SK-N-SH treated with all-trans-retinoic acid at 6 μM for 48 hours (cell line): ENCODE measurements at regions not wholly inside any gene's neighbourhood (a gene's known extent, or its start where the extent isn't known, plus 50 kb on each side); places are given as distances from the start of the nearest gene placed in this dataset.

Experiments
- RARB ChIP-seq: fragments of 250-450 bp; sonication (Bioruptor Pico); IDR thresholded peaks from 2 replicates; pipeline ENCODE4 v1.8.0; 2021; ENCODE audit warnings: mild to moderate bottlenecking, moderate library complexity
- TCF4 ChIP-seq: fragments of 250-450 bp; sonication (Bioruptor Pico); IDR thresholded peaks from 2 replicates; pipeline ENCODE4 v1.8.0; 2021; ENCODE audit warnings: mild to moderate bottlenecking, moderate library complexity, borderline replicate concordance
- TSHZ2 ChIP-seq: fragments of 250-450 bp; sonication (Bioruptor Pico); IDR thresholded peaks from 2 replicates; pipeline ENCODE4 v1.5.0; 2020; ENCODE audit warnings: mild to moderate bottlenecking, moderate library complexity
- ZC3H10 ChIP-seq: fragments of 250-450 bp; sonication (Bioruptor Pico); IDR thresholded peaks from 2 replicates; pipeline ENCODE4 v1.5.1; 2021; ENCODE audit warnings: mild to moderate bottlenecking, moderate library complexity
- ZFP3 ChIP-seq: fragments of 250-450 bp; sonication (Bioruptor Pico); IDR thresholded peaks from 2 replicates; pipeline ENCODE4 v1.5.0; 2020; ENCODE audit warnings: mild to moderate bottlenecking, moderate library complexity
- ZFP30 ChIP-seq: fragments of 450-650 bp; formaldehyde crosslinking; IDR thresholded peaks from 2 replicates; pipeline ENCODE4 v1.5.0; 2022; ENCODE audit warnings: mild to moderate bottlenecking, moderate library complexity
- ZNF70 ChIP-seq: fragments of 450-650 bp; formaldehyde crosslinking; IDR thresholded peaks from 2 replicates; pipeline ENCODE4 v1.5.0; 2020; ENCODE audit warnings: mild to moderate bottlenecking, moderate library complexity
- ZNF8 ChIP-seq: fragments of 450-650 bp; formaldehyde crosslinking; IDR thresholded peaks from 2 replicates; pipeline ENCODE4 v1.5.0; 2020; ENCODE audit warnings: mild to moderate bottlenecking, moderate library complexity

GRCh38 chr7:47721670-47722069 lies 139.8 kb upstream of the TNS3 start:
- TF ChIP-seq ZC3H10 (CRISPR knock-in tag) (no peak), TSHZ2 (CRISPR knock-in tag) (no peak), ZNF70 (no peak), RARB (CRISPR knock-in tag) (no peak), ZNF8 (CRISPR knock-in tag) (no peak), TCF4 (CRISPR knock-in tag) (no peak), ZFP30 (CRISPR knock-in tag) (no peak), ZFP3 (CRISPR knock-in tag) (no peak)
